Thyroid gland (tissue), 4 donors: ENCODE measurements at regions not wholly inside any gene's neighbourhood (a gene's known extent, or its start where the extent isn't known, plus 50 kb on each side); places are given as distances from the start of the nearest gene placed in this dataset.

Source experiments
- POLR2A ChIP-seq, 2 donors: fragments of 450-650 bp; IDR thresholded peaks; one replicate each; pipeline ENCODE4 v1.6.1; 2017; ENCODE audit warnings: antibody characterized with exemption in 2 of 2, mild to moderate bottlenecking in 2 of 2, moderate library complexity in 1 of 2
- TF ChIP-seq, protein P1 (sequence below), 6 experiments: fragments of 200-600 bp in 3 of 6; fragments of 450-650 bp in 3 of 6; sonication (generic) in 3 of 6; IDR thresholded peaks; one replicate each; pipeline ENCODE4 v1.5.1; 2016 to 2019; ENCODE audit warnings: antibody characterized with exemption in 6 of 6, mild to moderate bottlenecking in 2 of 6, inconsistent platforms in 1 of 6, moderate library complexity in 1 of 6

- TF ChIP-seq, protein P1, sequence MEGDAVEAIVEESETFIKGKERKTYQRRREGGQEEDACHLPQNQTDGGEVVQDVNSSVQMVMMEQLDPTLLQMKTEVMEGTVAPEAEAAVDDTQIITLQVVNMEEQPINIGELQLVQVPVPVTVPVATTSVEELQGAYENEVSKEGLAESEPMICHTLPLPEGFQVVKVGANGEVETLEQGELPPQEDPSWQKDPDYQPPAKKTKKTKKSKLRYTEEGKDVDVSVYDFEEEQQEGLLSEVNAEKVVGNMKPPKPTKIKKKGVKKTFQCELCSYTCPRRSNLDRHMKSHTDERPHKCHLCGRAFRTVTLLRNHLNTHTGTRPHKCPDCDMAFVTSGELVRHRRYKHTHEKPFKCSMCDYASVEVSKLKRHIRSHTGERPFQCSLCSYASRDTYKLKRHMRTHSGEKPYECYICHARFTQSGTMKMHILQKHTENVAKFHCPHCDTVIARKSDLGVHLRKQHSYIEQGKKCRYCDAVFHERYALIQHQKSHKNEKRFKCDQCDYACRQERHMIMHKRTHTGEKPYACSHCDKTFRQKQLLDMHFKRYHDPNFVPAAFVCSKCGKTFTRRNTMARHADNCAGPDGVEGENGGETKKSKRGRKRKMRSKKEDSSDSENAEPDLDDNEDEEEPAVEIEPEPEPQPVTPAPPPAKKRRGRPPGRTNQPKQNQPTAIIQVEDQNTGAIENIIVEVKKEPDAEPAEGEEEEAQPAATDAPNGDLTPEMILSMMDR (IDR thresholded peaks at IDR 0.05) = no peak
- no peak for TF ChIP-seq POLR2A (IDR thresholded peaks at IDR 0.05)
Observed at GRCh38 chr11:79937676-79938334, 497.0 kb upstream of the TENM4 start.
